GM23248 (cell line): ENCODE measurements at regions not wholly inside any gene's neighbourhood (a gene's known extent, or its start where the extent isn't known, plus 50 kb on each side); places are given as distances from the start of the nearest gene placed in this dataset.

Source experiments
- DNase-seq: peaks from one replicate; pipeline ENCODE4 v3.0.0-alpha.2; 2015
- H2AFZ ChIP-seq: fragments of 200-600 bp; sonication (generic); 2 replicates; pipeline ENCODE4 v1.6.1; 2016; ENCODE audit warnings: antibody characterized with exemption
- H3F3A ChIP-seq: fragments of 200-600 bp; sonication (generic); 2 replicates; pipeline ENCODE4 v1.6.1; 2016; ENCODE audit warnings: mild to moderate bottlenecking, antibody characterized with exemption, mixed run types; ENCODE audit not compliant: insufficient read depth
- H3K27ac ChIP-seq: fragments of 200-600 bp; sonication (generic); 2 replicates; pipeline ENCODE4 v1.5.1; 2016; ENCODE audit warnings: mild to moderate bottlenecking
- H3K27me3 ChIP-seq: fragments of 200-600 bp; sonication (generic); replicated peaks from 2 replicates; pipeline ENCODE4 v1.6.1; 2016; ENCODE audit warnings: mild to moderate bottlenecking; ENCODE audit not compliant: insufficient read depth
- H3K36me3 ChIP-seq: fragments of 200-600 bp; sonication (generic); 2 replicates; pipeline ENCODE4 v1.6.1; 2016; ENCODE audit warnings: low read depth, mild to moderate bottlenecking
- H3K4me1 ChIP-seq: fragments of 200-600 bp; sonication (generic); 2 replicates; pipeline ENCODE4 v1.6.1; 2016; ENCODE audit warnings: mild to moderate bottlenecking; ENCODE audit not compliant: insufficient read depth
- H3K4me2 ChIP-seq: fragments of 200-600 bp; sonication (generic); one replicate; pipeline ENCODE4 v1.6.1; 2016; ENCODE audit warnings: mild to moderate bottlenecking; ENCODE audit not compliant: unreplicated experiment
- H3K4me3 ChIP-seq: fragments of 200-600 bp; sonication (generic); 2 replicates; pipeline ENCODE4 v1.5.1; 2016; ENCODE audit warnings: mild to moderate bottlenecking
- H3K79me2 ChIP-seq: fragments of 200-600 bp; sonication (generic); 2 replicates; pipeline ENCODE4 v1.6.1; 2016; ENCODE audit warnings: mild to moderate bottlenecking; ENCODE audit not compliant: insufficient read depth
- H3K9ac ChIP-seq: fragments of 200-600 bp; sonication (generic); 2 replicates; pipeline ENCODE4 v1.6.1; 2016; ENCODE audit warnings: mild to moderate bottlenecking
- H3K9me2 ChIP-seq: fragments of 200-600 bp; sonication (generic); 2 replicates; pipeline ENCODE4 v1.6.1; 2016; ENCODE audit warnings: mixed run types, mild to moderate bottlenecking, moderate library complexity; ENCODE audit not compliant: insufficient read depth
- H3K9me3 ChIP-seq: fragments of 200-600 bp; sonication (generic); one replicate; pipeline ENCODE4 v1.6.1; 2017; ENCODE audit warnings: low read depth
- H4K20me1 ChIP-seq: fragments of 200-600 bp; sonication (generic); 2 replicates; pipeline ENCODE4 v1.6.0; 2016; ENCODE audit not compliant: insufficient read depth
- EZH2 ChIP-seq: fragments of 200-600 bp; sonication (generic); IDR thresholded peaks from 2 replicates; pipeline ENCODE4 v1.6.1; 2018; ENCODE audit warnings: antibody characterized with exemption, mild to moderate bottlenecking; ENCODE audit not compliant: insufficient read depth, poor library complexity, severe bottlenecking
- EZH2phosphoT487 ChIP-seq: fragments of 200-600 bp; sonication (generic); IDR thresholded peaks from 2 replicates; pipeline ENCODE4 v1.6.1; 2018; ENCODE audit warnings: antibody characterized with exemption, moderate library complexity, mild to moderate bottlenecking, low read depth; ENCODE audit not compliant: insufficient read depth
- WGBS, 2 experiments: methylation state at CpG; one replicate each; pipeline ENCODE4 v1.1.6; 2015 to 2017; ENCODE audit warnings: low lambda C conversion rate in 2 of 2, low coverage in 1 of 2; ENCODE audit errors: missing lambda C conversion rate in 2 of 2; 5-methylcytosine and 5-hydroxymethylcytosine counted together
- in situ Hi-C: fragments of 300-500 bp; cut with MboI; formaldehyde crosslinking; loops from 2 replicates; pipeline ENCODE4 v1.15.0; 2020

GRCh38 chr5:112634796-112635195 is 102.9 kb upstream of the APC start:
- no peak overlapping the region for H3K4me3 ChIP-seq
- H3F3A ChIP-seq = no peaks in the 10 kb centered on the region
- H3K79me2 ChIP-seq = no peaks in the 10 kb centered on the region
- in situ Hi-C loops = no loop called here
- no peak for DNase-seq
- H3K9me2 ChIP-seq = no peaks in the 10 kb centered on the region
- no peaks in the 10 kb centered on the region for H4K20me1 ChIP-seq
- H3K36me3 ChIP-seq = no peaks in the 10 kb centered on the region
- H3K4me1 ChIP-seq = no peaks in the 10 kb centered on the region
- no peak overlapping the region for H3K27ac ChIP-seq
- H2AFZ ChIP-seq = no peak overlapping the region
- WGBS, 2 experiments = 61 to 69% methylated on average over 3 of the region's 3 CpGs
- TF ChIP-seq EZH2 (no peak), EZH2phosphoT487 (no peak)
- H3K4me2 ChIP-seq = no peak overlapping the region
- H3K27me3 ChIP-seq = no peaks in the 10 kb centered on the region; the same call in 1 of the 2 replicates
- no peak overlapping the region for H3K9ac ChIP-seq
- no peaks in the 10 kb centered on the region for H3K9me3 ChIP-seq

- no peak for DNase-seq
- in situ Hi-C loops = no loop called here
- no peak for TF ChIP-seq EZH2phosphoT487
- TF ChIP-seq EZH2 = no peak
- Histone ChIP-seq H3K36me3 (no peaks in the 10 kb centered on the region), H3K9me3 (no peaks in the 10 kb centered on the region), H3K9ac (no peak overlapping the region), H3K9me2 (no peaks in the 10 kb centered on the region), H4K20me1 (no peaks in the 10 kb centered on the region), H3K4me2 (no peak overlapping the region), H3F3A (no peaks in the 10 kb centered on the region), H3K27me3 (no peaks in the 10 kb centered on the region; the same call in 1 of the 2 replicates), H3K79me2 (no peaks in the 10 kb centered on the region), H2AFZ (no peak overlapping the region), H3K4me3 (no peak overlapping the region), H3K27ac (no peak overlapping the region), H3K4me1 (no peaks in the 10 kb centered on the region)
- 66 to 74% methylated on average over 3 of the region's 3 CpGs for WGBS, 2 experiments
Observed at GRCh38 chr5:112635276-112635675, 102.4 kb upstream of the APC start.

GRCh38 chr5:112635771-112636731 is 101.6 kb upstream of the APC start:
- Histone ChIP-seq H3K79me2 (no peaks in the 10 kb centered on the region), H3K4me1 (no peaks in the 10 kb centered on the region), H3K9me3 (no peaks in the 10 kb centered on the region), H3K4me3 (no peak overlapping the region), H4K20me1 (no peaks in the 10 kb centered on the region), H3K27ac (no peak overlapping the region), H2AFZ (no peak overlapping the region), H3F3A (no peaks in the 10 kb centered on the region), H3K27me3 (no peaks in the 10 kb centered on the region; the same call in 1 of the 2 replicates), H3K9me2 (no peaks in the 10 kb centered on the region), H3K4me2 (no peak overlapping the region), H3K36me3 (no peaks in the 10 kb centered on the region), H3K9ac (no peak overlapping the region)
- DNase-seq = no peak
- WGBS, 2 experiments = 88 to 90% methylated on average over 1 of the region's 1 CpG
- no peak for TF ChIP-seq EZH2
- TF ChIP-seq EZH2phosphoT487 = no peak
- in situ Hi-C loops = no loop called here

- in situ Hi-C loops = no loop called here
- no peak overlapping the region for H3K4me3 ChIP-seq
- H3K4me2 ChIP-seq = no peak overlapping the region
- H3K9ac ChIP-seq = no peak overlapping the region
- no peaks in the 10 kb centered on the region for H3K4me1 ChIP-seq
- no peaks in the 10 kb centered on the region for H4K20me1 ChIP-seq
- no peaks in the 10 kb centered on the region for H3K79me2 ChIP-seq
- H3K36me3 ChIP-seq = no peaks in the 10 kb centered on the region
- H3K9me2 ChIP-seq = no peaks in the 10 kb centered on the region
- no peaks in the 10 kb centered on the region; the same call in 1 of the 2 replicates for H3K27me3 ChIP-seq
- DNase-seq = no peak
- no peaks in the 10 kb centered on the region for H3F3A ChIP-seq
- no peak overlapping the region for H2AFZ ChIP-seq
- H3K9me3 ChIP-seq = no peaks in the 10 kb centered on the region
- no peak overlapping the region for H3K27ac ChIP-seq
- TF ChIP-seq EZH2phosphoT487 (no peak), EZH2 (no peak)
- 44 to 58% methylated on average over 2 of the region's 2 CpGs for WGBS, 2 experiments
Observed at GRCh38 chr5:112636751-112637150, 100.9 kb upstream of the APC start.
